ENCODE measurements at regions not wholly inside any gene's neighbourhood (a gene's known extent, or its start where the extent isn't known, plus 50 kb on each side); places are given as distances from the start of the nearest gene placed in this dataset.

- TF ChIP-seq CTCF (IDR thresholded peaks at IDR 0.05): no peak
- no peak for TF ChIP-seq POLR2A (IDR thresholded peaks at IDR 0.05)
Measured at GRCh38 chr6:94623586-94623985, 953.7 kb upstream of the MANEA start.

All from thyroid gland (tissue), 4 donors.